ENCODE measurements at regions not wholly inside any gene's neighbourhood (a gene's known extent, or its start where the extent isn't known, plus 50 kb on each side); places are given as distances from the start of the nearest gene placed in this dataset.

DNA sequence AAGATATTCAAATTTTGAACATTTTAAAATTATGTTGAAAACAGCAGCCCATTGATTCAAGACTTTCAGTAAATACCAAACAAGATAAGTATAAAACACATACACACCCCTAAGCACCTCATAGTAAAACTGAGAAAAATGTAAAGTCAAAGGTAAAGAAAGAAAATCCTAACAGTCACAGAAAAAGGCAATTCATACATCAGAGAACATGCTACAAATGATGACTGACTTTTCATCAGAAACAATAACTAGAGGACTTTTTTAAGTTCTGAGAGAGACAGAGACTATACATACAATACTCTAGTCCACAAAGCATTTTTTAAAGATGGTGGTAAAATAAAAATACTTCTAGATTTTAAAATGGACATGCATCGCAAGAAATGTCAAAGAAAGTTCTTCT, 111.0 kb downstream of the PFDN4 start:
- TF ChIP-seq EZH2 (IDR thresholded peaks at IDR 0.05; ENCODE audit: insufficient read depth, poor library complexity, severe bottlenecking), result no peak
- TF ChIP-seq EZH2phosphoT487 (IDR thresholded peaks at IDR 0.05; ENCODE audit: insufficient read depth, low read depth), result no peak

All from GM23248 (cell line).